Left kidney (tissue), 1 donor: ENCODE measurements at regions not wholly inside any gene's neighbourhood (a gene's known extent, or its start where the extent isn't known, plus 50 kb on each side); places are given as distances from the start of the nearest gene placed in this dataset.
"Not testable (repeated sequence)": the region's sequence is repeated elsewhere in the genome, so short reads cannot be mapped to it uniquely, and the experiment has no call there.

ENCODE experiments used
- DNase-seq: peaks from one replicate; pipeline ENCODE4 v3.0.0-alpha.2; 2013

- not testable (repeated sequence) for DNase-seq
Observed at GRCh38 chr1:120357046-120357445, 57.8 kb upstream of the NBPF8 start.

- DNase-seq = not testable (repeated sequence)
Observed at GRCh38 chr1:120356170-120356569, 58.7 kb upstream of the NBPF8 start.

GRCh38 chr1:120354618-120355184 lies 60.1 kb upstream of the NBPF8 start:
- peak; percentile 48 for DNase-seq

GRCh38 chr1:120342231-120343073 lies 72.4 kb upstream of the NBPF8 start:
- DNase-seq = not testable (repeated sequence)

GRCh38 chr1:120341756-120342155 lies 73.1 kb upstream of the NBPF8 start:
- DNase-seq = peak; percentile 14

GRCh38 chr1:120340838-120341751 lies 73.7 kb upstream of the NBPF8 start:
- DNase-seq = not testable (repeated sequence)

- DNase-seq = not testable (repeated sequence)
Observed at GRCh38 chr1:120315738-120316137, 99.1 kb upstream of the NBPF8 start.

- DNase-seq = not testable (repeated sequence)
Observed at GRCh38 chr1:120311930-120312329, 102.9 kb upstream of the NBPF8 start.

- not testable (repeated sequence) for DNase-seq
Observed at GRCh38 chr1:120308940-120309578, 105.8 kb upstream of the NBPF8 start.

GRCh38 chr1:120305046-120305445 lies 109.8 kb upstream of the NBPF8 start:
- DNase-seq = not testable (repeated sequence)

- not testable (repeated sequence) for DNase-seq
Observed at GRCh38 chr1:120304341-120304740, 110.5 kb upstream of the NBPF8 start.

GRCh38 chr1:120299433-120300057 lies 115.3 kb upstream of the NBPF8 start:
- not testable (repeated sequence) for DNase-seq

- not testable (repeated sequence) for DNase-seq
Observed at GRCh38 chr1:120298487-120298886, 116.3 kb upstream of the NBPF8 start.

- not testable (repeated sequence) for DNase-seq
Observed at GRCh38 chr1:120297345-120297953, 117.4 kb upstream of the NBPF8 start.

- DNase-seq = not testable (repeated sequence)
Observed at GRCh38 chr1:120290105-120290504, 113.8 kb upstream of the SEC22B start.

- DNase-seq = not testable (repeated sequence)
Observed at GRCh38 chr1:120289601-120290074, 113.3 kb upstream of the SEC22B start.

- DNase-seq = not testable (repeated sequence)
Observed at GRCh38 chr1:120288814-120289600, 112.7 kb upstream of the SEC22B start.

- not testable (repeated sequence) for DNase-seq
Observed at GRCh38 chr1:120288167-120288566, 111.8 kb upstream of the SEC22B start.

- DNase-seq = not testable (repeated sequence)
Observed at GRCh38 chr1:120282744-120283464, 106.6 kb upstream of the SEC22B start.
